Fibroblast of villous mesenchyme (primary cell): ENCODE measurements at regions not wholly inside any gene's neighbourhood (a gene's known extent, or its start where the extent isn't known, plus 50 kb on each side); places are given as distances from the start of the nearest gene placed in this dataset.
A peak's percentile ranks its signal among the peaks of the same experiment; 100 is the strongest.

Source experiments
- DNase-seq: peaks from one replicate; pipeline ENCODE4 v3.0.0-alpha.2; 2010; ENCODE audit warnings: low read depth
- H3K4me3 ChIP-seq: 2 replicates; pipeline ENCODE4 v1.5.1; 2011; ENCODE audit warnings: low read depth, mild to moderate bottlenecking, low read length
- TF ChIP-seq, protein P1 (sequence below): IDR thresholded peaks from 2 replicates; pipeline ENCODE4 v1.5.1; 2012; ENCODE audit warnings: low read depth, mild to moderate bottlenecking, low read length; ENCODE audit not compliant: insufficient read depth

DNA sequence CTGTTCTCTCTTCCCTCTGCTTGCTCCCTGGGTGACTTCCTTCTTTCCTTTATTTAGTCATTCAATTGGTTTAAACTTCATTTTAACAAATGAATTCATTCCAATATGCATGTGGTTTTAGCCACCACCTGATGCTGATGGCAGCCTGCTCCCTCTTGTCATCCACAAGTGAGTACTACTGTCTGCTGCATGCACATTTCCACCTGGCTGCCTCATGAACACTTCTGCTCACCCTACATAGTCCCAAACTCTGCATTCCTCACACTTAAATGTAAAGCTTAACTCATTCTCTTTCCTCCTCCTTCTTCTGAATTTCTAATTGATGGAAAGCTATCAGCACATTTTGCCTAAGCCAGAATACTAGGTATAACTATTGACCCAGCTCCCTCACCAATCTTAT, 184.7 kb upstream of the ZNF462 start:
- H3K4me3 ChIP-seq: no peak overlapping the region
- DNase-seq: no peak
- TF ChIP-seq, protein P1, sequence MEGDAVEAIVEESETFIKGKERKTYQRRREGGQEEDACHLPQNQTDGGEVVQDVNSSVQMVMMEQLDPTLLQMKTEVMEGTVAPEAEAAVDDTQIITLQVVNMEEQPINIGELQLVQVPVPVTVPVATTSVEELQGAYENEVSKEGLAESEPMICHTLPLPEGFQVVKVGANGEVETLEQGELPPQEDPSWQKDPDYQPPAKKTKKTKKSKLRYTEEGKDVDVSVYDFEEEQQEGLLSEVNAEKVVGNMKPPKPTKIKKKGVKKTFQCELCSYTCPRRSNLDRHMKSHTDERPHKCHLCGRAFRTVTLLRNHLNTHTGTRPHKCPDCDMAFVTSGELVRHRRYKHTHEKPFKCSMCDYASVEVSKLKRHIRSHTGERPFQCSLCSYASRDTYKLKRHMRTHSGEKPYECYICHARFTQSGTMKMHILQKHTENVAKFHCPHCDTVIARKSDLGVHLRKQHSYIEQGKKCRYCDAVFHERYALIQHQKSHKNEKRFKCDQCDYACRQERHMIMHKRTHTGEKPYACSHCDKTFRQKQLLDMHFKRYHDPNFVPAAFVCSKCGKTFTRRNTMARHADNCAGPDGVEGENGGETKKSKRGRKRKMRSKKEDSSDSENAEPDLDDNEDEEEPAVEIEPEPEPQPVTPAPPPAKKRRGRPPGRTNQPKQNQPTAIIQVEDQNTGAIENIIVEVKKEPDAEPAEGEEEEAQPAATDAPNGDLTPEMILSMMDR: no peak

DNA sequence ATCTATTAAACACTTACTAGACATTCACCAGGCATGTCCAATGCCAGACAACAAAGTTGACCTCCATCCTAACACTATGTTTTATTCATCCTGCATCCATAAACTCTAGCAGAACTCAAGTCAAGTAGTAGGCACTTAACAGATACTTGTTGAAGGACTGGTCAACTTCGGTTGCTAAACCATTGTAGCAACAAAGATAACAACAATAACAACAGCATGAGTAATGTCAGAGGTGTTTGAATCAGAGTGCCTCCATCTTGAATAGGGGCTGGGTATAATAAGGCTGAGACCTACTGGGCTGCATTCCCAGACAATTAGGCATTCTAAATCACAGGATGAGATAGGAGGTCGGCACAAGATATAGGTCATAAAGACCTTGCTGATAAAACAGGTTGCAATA, 180.5 kb upstream of the ZNF462 start:
- TF ChIP-seq, protein P1: no peak
- peak; percentile 13 for DNase-seq

DNA sequence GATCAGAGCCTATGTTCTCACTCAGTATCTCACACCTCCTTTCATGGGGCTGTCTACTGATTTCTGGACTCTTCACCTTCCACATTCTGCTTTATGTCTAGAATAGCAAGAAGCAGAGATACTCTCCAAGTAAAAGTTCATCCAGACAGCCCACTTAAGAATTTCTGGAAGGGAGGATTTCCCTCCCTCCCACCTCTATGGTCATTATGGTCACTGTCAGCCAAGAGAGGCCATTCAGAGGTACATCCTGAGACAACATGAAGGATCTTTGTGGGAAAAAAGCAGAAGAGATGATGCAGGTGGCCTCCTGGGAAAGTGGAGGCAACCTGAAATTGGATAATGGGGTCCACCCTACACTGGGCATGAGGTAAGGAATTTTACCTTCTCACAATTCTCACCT, 179.5 kb upstream of the ZNF462 start:
- no peak overlapping the region for H3K4me3 ChIP-seq
- TF ChIP-seq, protein P1: no peak
- DNase-seq: no peak

More for the DNA sequence above, 180.5 kb upstream of the ZNF462 start:
- no peak overlapping the region for H3K4me3 ChIP-seq

DNA sequence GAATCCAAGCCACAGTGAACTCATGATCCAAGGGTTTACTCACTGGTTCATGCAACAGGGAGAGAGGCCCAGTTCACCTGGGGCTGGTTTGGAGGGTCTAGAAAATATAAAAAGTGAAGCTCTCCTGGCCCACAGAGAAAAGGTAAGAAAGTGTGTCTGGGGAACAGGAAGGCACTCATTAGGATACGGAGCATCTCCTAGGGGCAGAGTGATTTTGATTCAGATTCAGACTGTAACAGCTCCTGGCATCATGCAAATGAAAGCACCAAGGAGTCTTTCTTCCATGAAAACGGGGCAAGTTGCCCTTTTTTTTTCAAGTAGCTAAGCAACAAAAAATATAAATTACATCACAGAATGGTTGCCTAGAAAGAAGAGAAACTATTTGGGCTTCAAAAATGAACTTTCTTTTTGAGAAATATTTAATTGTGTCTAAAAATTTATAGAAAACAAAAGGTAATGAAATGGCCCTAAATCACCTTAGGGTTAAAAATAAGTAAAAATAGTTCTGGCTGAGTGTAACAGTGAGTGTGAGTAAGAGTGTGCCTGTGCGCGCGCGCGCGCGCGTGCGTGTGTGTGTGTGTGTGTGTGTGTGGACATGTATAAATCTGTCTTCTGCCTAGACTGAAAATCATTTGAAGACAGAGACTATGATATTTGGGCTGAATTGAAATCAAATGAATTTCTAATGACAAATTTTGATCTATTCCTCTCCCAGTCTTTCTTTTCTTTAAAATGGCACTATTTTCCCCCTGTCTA, 177.8 kb upstream of the ZNF462 start:
- no peak overlapping the region for H3K4me3 ChIP-seq
- no peak for DNase-seq
- TF ChIP-seq, protein P1: no peak

DNA sequence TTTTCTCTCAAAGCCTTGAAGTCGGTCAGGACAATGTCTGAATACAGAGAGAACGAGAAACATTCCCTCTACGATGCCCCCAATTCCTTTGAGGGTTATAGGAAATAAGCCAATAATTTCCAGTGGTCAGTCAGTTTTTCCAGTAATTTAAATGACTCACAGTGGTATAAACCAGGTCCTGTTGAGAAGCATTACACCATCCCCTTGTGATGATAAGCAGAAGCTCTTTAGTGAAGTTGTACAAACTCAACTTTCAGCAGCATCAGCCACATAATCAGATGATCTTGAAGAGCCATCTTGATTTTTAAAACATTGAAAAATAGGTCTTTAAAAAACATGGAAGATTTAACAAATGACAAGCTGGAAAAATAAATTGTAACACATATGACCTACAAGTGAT, 173.9 kb upstream of the ZNF462 start:
- H3K4me3 ChIP-seq: no peak overlapping the region
- DNase-seq: peak; percentile 62
- TF ChIP-seq, protein P1: no peak

DNA sequence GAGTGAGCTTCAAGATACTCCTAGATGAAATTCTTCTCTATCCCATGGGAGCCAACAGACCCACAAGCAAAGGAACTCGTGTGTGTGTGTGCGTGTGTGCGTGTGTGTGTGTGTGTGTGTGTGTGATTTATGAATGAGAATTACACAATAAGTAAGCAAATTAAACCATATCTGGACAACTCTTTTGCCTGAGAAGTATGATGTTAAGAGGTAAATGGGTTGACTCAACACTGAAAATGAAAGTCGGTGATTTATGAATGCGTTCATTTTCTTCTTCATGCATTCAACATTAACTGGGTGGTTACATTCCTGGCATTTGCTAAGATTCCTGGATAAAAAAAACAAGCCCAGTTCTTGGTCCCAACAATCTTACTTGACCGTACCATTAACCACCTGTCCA, 171.3 kb upstream of the ZNF462 start:
- no peak for DNase-seq
- H3K4me3 ChIP-seq: no peak overlapping the region
- TF ChIP-seq, protein P1: no peak

DNA sequence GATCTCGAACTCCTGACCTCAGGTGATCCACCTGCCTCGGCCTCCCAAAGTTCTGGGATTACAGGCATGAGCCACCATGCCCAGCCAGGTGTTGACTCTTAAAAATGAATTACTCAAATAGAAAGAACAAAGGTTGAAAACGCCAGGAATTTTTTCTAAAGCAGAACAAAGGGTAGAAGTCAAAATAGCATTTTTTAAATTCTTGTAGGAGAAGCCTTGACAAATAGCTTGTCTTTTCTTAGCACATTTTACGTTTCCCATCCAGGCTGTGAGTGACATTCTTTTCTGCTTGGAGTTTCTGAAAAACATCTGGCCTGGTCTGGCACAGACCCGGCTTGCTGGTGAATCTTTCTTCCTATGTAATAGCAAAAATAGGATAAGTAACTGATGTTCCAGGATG, 169.4 kb upstream of the ZNF462 start:
- no peak overlapping the region for H3K4me3 ChIP-seq
- DNase-seq: no peak
- TF ChIP-seq, protein P1: no peak
